Activated CD8-positive, alpha-beta memory T cell treated with anti-CD3 and anti-CD28 coated beads for 48 hours (primary cell): ENCODE measurements at regions not wholly inside any gene's neighbourhood (a gene's known extent, or its start where the extent isn't known, plus 50 kb on each side); places are given as distances from the start of the nearest gene placed in this dataset.

ENCODE experiments used
- DNase-seq, 3 experiments: peaks; one replicate each; pipeline ENCODE4 v3.0.0-alpha.2; 2020; ENCODE audit warnings: low read depth in 2 of 3, low spot score in 2 of 3

DNA sequence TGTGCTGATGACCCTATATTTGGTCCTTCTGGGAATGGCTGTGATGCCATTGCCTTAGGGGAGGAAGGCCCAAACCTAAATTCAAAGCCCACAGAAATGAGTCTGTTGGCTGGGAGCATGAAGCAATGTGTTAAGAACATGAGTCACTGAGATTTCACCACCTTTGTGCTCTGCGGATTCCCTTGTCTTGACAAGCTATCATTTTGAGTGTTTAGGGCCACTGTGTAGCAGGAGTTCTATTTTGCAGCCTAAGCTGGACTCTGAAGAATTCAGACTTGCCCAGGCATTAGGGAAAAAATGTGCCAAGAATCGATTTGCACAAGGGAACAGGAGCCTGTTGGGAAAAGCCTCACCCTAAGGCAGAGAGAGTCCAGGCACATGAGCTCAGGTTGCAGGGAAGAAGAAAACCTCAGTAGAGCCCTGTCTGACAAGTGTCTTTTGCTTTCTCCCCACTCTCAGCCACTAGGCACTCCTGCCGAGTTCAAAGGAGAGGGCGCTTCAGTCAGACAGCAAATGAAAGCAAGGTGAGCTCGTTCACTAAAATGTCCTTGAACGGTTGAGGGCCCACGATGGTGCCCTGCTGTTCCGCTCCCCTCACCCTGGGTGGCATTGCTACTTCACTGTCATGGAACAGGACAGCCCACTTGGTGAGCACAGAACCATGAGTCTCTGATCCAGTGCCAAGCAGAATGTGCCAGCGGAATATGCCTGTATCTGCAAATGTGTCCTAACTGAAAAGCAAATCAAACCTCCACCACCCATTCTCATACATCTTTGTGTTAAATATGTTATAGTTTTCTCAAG, 93.6 kb downstream of the PRLHR start:
- DNase-seq: no peak

DNA sequence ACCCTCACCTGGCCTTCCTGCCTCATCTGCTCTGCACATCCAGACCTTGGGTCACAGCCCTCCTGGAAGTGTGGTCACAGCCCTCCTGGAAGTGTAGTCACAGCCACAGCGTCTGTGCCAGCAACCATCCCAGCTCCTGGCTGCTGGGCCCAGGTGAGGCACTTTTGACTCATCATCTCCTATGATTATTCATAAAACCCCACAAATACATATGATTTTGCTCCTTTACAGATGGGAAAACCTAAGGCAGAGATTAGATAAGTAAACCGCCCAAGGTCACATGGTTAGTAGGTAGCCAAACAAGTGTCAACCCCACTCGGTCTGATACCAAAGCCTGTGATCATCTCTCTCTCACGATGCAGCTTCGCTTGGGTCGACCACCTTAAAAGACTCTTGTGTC, 94.3 kb downstream of the PRLHR start:
- no peak for DNase-seq

DNA sequence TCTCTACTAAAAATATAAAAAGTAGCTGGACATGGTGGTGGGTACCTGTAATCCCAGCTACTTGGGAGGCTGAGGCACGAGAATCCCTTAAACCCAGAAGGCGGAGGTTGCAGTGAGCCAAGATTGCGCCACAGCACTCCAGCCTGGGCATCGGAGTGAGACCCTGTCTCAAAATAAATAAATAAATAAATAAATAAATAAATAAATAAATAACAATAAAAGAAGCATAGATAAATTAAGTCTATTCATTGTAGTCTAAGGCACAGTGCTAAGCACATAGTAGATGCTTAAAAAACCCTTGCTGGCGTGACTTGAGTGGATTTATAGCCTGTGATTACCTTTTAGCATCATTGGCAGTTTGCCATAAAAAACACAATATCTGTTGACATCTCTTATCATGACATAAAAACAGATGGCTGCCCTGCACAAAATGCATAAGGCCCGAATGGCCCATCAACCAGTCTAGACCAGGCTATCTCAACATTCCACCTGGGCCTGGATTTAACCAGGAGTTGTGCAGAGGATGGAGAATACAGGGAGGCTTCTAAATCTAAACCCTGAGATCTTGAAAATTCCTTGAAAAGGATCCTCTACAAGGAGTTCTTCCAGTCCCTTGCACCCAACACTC, 94.9 kb downstream of the PRLHR start:
- DNase-seq: no peak

DNA sequence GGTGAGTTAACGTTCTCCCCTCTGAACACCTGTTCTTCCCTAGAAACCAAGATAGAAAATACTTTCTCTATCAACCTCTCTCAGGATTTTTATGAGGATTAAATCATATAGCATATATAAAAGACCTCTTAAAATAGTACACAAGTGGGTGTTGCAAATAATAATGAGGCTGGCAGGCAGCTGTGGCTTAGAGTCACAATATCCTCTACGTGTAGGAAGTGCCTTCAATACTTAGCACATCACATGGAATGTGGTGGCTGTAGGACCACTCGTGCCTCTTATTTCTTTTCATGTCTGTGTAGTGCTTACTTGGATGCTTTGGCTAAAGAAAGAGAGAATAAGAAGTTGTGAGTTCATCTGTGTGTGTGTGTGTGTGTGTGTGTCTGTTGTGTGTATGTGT, 96.3 kb downstream of the PRLHR start:
- DNase-seq: no peak

DNA sequence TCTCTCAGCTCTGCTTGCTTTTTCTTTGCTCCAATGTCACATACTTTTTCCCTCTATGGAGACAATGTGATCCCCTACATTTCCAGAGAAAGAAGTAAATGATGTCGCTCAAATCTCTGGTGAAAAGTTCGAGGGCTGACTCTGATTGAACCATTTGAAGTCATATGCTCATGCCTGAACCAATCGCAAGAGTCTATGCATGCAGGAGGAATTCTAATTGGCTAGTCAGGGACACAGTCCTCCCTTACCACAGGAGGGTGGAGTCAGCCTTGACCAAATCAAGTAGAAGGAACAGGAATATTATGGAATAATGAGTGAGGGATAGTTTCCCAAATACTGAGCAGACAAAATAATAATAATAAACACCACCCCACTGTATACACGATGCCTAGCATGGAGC, 96.8 kb downstream of the PRLHR start:
- no peak for DNase-seq

DNA sequence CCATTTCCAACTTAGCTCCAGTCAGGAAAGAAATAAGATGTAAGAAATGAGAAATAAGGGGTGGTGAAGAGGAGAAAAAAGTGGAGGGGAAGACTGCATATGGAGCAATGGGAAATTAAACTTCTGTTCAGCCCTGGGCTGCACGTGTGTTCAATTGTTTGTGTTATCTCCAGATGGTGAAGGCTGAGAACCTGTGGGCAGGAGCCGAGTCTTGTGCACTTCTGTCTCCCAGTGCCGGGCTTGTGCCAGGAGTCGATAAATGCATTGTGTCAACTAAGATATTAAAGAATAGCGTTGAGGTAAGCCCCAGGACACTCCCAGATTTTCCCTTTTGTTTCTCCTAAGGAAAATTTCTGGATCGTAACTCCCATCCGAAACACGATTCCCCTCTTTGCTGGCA, 98.2 kb downstream of the PRLHR start:
- no peak for DNase-seq

DNA sequence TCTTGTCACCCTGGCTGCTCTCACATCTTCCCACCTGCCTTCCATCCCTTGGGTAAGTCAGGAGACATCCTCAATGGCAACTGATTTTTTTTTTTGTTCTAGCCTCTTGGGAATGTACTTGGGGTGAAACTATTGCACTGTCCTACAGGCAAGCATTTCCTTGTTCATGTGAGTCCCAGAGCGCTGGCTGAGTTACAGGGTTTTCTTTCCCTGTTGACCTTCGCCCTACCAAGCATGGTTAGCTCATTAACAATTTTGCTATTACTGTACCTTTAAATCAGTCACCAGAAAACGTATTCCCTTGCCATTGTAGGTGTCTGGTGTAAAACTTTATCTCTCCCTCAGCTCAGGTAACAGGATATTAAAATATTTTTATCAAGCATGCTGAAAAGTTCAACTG, 98.9 kb downstream of the PRLHR start:
- DNase-seq: no peak

DNA sequence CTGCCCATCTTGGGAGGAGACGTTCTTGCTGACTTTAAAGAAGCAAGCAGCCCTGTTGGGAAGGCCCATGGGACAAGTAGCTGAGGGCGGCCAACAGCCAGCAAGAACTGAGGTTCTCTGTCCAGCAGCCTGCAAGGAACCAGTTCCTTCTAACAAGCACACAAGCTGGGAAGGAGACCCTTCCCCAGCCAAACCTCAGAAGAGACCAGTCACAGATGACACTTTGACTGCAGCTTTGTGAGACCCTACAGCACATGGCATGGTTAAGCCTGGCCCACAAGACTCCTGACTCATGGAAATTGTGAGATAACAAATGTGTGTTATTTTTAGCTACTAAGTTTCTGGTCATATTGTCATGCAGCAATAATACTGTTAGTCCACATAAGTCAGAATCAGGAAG, 99.9 kb downstream of the PRLHR start:
- DNase-seq: no peak

DNA sequence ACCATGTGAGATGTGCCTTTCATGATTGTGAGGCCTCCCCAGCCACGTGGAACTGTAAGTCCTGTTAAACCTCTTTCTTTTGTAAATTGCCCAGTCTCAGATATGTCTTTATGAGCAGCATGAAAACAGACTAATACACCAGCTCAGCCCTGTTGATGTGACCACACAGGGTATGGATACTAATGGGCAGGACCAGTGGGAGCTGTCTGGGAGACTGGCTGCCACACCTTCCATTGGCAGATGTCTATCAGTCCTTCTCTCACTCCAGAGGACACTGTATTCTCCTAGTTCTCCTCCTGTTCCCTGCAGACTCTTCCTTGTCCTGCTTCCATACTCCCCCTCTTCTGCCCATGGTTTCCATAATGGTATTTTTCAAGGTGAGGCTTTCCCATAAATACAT, 104.4 kb downstream of the PRLHR start:
- no peak for DNase-seq

DNA sequence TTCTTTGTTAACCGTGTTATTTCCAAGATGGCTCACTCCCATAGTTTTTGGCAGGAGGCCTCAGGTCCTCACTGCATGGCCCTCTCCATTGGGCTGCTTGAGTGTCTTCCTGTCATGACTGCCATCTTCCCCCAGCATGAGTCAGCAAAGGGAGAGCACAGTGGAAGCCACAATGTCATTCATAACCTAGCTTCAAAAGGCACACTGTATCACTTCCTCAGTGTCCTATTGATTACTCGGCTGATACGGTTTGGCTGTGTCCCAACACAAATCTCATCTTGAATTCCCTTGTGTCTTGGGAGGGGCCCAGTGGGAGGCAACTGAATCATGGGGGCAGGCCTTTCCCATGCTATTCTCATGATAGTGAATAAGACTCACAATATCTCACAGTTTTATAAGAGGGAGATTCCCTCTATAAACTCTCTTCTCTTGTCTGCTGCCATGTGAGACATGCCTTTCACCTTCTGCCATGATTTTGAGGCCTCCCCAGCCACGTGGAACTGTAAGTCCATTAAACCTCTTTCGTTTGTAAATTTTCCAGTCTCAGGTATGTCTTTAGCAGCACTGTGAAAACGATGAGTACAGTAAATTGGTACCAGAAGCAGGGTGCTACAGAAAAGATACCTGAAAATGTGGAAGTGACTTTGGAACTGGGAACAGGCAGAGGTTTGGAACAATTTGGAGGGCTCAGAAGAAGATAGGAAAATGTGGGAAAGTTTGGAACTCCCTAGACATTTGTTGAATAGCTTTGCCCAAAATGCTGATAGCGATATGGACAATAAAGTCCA, 106.5 kb downstream of the PRLHR start:
- no peak for DNase-seq

DNA sequence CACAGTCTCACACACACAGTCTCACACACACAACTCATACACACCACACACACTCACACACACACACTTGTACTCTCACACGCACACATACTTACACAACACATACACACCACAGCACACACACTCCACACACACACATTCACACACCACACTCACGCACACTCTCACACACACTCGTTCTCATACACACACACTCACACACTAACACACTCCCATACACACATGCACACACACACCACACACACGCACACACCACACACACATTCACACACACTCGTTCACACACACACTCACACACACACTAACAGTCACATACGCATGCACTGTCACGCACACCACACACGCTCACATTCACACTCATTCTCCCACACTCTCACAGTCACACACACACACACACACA, 109.8 kb downstream of the PRLHR start:
- no peak for DNase-seq

DNA sequence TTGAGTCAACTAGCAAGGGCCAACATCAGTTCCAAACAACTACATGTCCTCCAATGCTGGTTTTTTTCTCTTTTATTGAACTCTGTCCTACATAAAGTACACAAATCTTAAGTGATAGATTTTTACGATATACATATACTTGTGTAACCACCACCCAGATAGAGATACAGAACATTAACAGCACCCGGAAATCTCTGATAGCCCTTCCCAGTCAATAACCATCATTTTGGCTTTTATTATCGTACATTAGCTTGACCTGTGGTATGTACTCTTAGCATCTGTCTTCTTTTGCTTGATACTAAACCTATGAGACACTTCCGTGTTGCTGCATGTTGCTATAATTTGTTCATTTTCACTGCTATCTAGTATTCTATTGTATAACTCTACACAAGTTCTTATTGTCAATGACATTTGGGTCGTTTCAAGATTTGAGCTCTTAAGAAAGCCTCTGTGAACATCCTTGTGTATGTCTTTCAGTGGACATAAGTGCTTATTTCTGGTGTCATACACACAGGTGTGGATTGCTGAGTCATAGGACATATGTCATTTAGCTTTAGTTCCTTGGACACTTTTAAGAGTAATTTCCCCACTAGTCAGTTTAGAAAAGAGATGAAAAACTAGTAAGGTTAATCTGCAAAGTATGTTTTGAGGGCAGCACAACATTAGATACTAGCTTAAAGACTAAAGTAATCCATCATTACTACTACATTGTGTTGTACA, 111.1 kb downstream of the PRLHR start:
- DNase-seq: no peak

DNA sequence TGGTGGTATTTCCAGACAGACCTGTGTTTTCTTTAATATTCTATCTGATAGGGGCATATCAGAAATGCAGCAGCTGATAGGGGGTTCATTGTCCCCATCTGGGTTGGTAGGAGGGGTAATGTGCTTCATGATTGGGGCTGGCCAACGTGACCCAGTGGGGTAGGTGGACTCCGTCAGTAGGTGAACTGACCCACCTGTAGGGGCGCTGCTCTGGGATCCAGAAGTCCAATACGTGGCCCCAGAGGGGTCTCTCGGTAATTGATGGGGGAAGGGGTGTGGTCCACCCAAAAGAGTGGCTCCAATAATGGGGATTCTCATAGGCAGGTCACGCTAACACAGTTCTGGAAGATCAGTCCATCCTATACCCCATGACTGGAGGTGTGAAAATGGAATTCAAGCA, 112.0 kb downstream of the PRLHR start:
- DNase-seq: no peak

DNA sequence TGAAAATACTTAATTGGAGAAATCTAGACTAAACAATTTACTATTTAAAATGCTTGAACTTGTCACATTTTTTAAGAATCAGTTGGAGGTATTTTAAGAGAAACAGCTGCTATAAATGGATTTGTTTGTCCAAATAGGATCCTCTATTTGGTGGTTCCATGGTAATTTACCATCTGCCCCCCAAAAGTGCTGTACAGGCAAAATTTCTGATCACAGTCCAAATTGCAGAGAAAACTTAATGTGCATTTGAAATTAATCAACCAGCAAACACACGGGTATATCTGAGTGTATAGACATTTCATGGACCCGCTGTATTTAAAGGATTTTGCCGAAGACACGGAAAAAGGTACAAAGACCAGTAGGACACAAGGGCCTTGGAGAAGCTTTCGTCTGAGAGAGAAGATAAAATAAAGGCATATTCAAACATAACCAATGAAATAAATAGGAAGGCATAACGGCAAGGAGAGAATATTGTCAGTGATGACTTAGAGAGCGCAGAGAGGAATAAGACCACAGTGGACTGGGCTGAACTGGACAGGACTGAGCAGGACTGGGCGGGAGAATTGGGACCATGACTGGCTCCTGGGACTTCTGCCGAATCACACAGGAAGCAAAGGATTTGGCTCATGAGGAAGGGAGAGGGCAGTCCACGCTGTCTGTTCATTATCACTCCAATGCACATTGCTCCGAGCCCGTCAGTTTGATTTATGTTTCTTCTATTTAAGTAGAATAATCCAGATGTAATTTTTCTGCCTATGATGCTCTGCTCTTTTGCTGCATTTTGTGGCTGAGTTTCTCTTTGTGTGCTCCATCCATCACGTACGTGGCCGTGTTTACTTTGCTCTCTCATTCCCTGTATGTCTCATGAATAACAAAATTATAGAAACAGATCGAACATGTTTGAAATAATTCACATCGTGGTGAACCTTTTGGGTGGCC, 112.8 kb downstream of the PRLHR start:
- no peak for DNase-seq

DNA sequence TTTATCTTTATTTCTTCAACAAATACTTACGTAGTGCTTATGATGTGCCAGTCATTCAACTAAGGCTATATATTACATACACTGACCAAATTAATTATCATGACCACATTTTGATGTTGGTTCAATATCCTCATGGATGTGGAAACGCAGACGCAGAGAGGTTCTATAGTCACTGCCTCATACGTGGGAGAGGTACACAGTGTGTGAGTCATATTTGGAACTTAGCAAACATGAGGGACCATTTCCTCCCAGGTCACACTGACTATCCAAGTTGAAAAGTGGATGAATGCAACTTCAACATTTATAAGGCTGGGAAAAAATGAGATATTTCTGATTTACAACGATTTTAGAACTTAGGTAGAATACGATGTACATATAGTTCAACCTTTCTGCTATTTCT, 113.6 kb downstream of the PRLHR start:
- DNase-seq: no peak

DNA sequence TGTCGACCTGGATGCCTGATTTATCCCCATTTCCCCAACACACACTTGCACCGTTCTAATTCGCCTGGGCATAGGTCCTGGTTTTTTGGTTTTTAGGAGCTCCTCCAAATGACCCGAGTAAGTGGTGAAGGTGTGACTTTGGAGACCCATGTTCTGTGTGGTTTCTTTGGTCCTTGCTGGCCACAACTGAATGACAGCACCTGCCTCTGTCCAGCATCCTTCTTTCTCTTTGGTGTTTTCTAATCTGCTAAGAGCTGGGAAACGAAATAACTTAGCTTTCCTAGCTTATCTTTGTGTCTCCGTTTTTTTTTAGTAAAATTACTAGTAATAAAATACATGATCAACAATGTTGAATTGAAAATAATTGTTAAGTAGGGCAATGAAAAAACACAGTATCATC, 120.2 kb downstream of the PRLHR start:
- DNase-seq: no peak

DNA sequence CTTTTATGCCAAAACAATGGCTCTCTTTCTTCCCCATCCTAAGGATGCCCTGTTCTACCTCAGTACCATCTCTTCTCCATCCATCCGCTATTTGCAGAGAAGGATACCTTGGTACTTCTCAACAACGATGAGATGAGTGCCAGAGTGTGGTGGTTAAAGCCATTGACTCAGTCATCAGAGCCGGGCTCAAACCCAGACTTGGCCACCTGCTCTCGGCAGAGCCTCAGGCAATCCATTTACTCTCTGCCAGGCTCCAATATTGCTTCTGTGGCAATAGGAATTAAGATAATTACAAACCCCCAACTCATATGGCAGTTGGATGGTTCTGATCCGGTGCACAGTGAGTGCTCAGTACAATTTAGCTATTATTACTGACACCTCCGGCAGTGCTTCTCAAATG, 121.3 kb downstream of the PRLHR start:
- no peak for DNase-seq

DNA sequence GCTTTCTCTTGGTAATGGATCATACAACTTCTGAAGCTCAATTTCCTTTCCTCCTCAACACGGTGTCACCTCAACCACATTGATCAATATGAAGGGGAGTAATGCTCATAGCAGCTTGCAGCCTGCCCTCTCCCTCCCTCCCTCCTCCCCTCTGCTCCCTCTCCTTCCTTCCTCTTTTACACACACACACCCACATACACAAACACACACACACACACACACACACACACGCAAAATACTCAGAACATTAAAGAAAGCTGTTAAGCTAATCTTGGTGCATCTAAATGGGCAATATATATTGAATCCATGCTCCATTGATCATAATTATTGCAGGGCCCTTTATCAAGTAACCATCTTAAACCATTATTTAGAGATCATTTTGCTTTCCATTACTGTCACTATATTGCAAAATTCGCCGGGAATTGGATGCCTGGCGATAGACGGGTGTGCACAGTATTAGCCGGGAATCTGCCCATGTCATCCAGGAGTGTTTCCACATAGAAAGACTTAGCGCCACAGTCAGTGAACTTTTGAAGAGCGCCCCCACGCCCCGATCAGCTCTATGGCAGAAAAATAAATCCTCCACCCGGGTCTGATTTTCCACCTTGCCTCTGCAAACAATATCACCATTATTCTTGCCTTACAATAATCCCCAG, 122.0 kb downstream of the PRLHR start:
- DNase-seq: no peak

DNA sequence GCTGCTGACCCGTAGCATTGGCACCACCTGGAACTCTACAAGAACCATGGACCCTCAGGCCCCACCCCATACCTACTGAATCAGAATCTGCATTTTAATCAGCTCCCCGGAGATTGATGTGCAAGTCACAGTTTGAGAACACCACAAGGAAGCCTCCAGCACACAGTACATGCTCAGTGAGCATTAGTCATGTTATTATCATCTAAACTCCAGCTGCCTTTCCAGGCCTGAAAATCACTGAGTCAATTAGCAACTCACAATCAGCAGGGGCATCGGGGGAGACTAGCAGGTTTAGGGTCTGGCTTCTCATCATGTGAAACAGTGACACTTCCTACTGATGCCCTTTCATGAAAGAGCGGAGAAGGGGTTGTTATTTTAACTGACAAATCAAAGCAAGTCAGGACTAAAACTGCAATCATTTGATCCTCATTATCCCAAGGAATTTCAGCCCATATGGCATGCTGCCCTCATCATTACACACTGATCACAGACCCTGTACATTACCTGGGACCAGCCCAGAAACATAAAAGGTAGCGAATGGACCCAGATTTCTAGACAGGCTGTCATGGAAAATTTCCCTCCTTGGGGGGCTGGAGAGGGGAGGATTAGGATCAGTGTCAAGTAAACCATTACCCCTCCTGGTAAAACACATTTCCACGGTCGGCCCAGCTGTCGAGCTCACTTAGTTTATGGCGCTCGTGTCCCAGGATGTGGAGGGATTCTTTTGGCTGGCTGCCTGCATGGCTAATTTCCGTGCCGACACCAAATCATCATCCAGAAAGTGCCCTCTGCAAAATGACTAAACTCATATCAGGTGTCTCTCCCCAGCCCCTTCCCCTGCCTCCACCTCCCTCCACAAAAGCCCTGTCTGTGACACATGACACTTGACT, 122.8 kb downstream of the PRLHR start:
- no peak for DNase-seq
